CD4-positive, alpha-beta T cell (primary cell): ENCODE measurements at regions not wholly inside any gene's neighbourhood (a gene's known extent, or its start where the extent isn't known, plus 50 kb on each side); places are given as distances from the start of the nearest gene placed in this dataset.
"Not testable (repeated sequence)": the region's sequence is repeated elsewhere in the genome, so short reads cannot be mapped to it uniquely, and the experiment has no call there.

Experiments used
- ATAC-seq: fragments of 200-7000 bp; cut with Tn5 transposase; one replicate; pipeline ENCODE4 v1.10.0; 2022; ENCODE audit warnings: mild to moderate bottlenecking; ENCODE audit not compliant: poor library complexity
- CTCF ChIA-PET: fragments of 350-600 bp; sonication (Branson Sonifier 250); formaldehyde crosslinking; loops from one replicate; lab custom pipeline; 2021; ENCODE audit warnings: antibody characterized with exemption, inconsistent platforms; lab: Charles Lee
- POLR2A ChIA-PET: fragments of 350-600 bp; sonication (Branson Sonifier 250); formaldehyde crosslinking; loops from one replicate; lab custom pipeline; 2021; ENCODE audit warnings: antibody characterized with exemption, inconsistent platforms; lab: Charles Lee
- DNase-seq, 14 experiments: peaks; one replicate each; pipeline ENCODE4 v3.0.0-alpha.2; 2013 to 2020; ENCODE audit warnings: mixed read lengths in 2 of 14
- H3K27ac ChIP-seq, 2 donors: one replicate each; pipeline versions ENCODE4 v1.5.1 to v1.7.0; 2013; ENCODE audit warnings: low read length in 2 of 2, low read depth in 1 of 2, mild to moderate bottlenecking in 1 of 2
- H3K27me3 ChIP-seq, 2 experiments: 1 replicate in 1 of 2; 2 replicates in 1 of 2; pipeline versions ENCODE4 v1.6.1 to v1.7.0; 2013; ENCODE audit warnings: low read length in 2 of 2, control low read depth in 1 of 2, mild to moderate bottlenecking in 1 of 2, moderate library complexity in 1 of 2; ENCODE audit not compliant: insufficient read depth in 2 of 2, control insufficient read depth in 1 of 2
- H3K36me3 ChIP-seq: one replicate; pipeline ENCODE4 v1.6.1; 2013; ENCODE audit warnings: low read length, control low read depth; ENCODE audit not compliant: insufficient read depth
- H3K4me1 ChIP-seq: one replicate; pipeline ENCODE4 v1.6.1; 2013; ENCODE audit warnings: low read length, control low read depth; ENCODE audit not compliant: insufficient read depth
- H3K4me3 ChIP-seq: one replicate; pipeline ENCODE4 v1.5.1; 2013; ENCODE audit warnings: mild to moderate bottlenecking, low read length, moderate library complexity
- H3K9me3 ChIP-seq, 2 experiments: 1 replicate in 1 of 2; 2 replicates in 1 of 2; pipeline versions ENCODE4 v1.6.1 to v1.7.0; 2013; ENCODE audit warnings: low read length in 2 of 2, mild to moderate bottlenecking in 2 of 2, control low read depth in 1 of 2, moderate library complexity in 1 of 2; ENCODE audit not compliant: control insufficient read depth in 1 of 2, insufficient read depth in 1 of 2
- H3K27ac Mint-ChIP-seq: one replicate; pipeline ENCODE4 v1.8.0; 2020; ENCODE audit warnings: mixed read lengths
- H3K27me3 Mint-ChIP-seq: one replicate; pipeline ENCODE4 v1.8.0; 2021; ENCODE audit warnings: mixed read lengths
- H3K36me3 Mint-ChIP-seq: one replicate; pipeline ENCODE4 v1.8.0; 2021; ENCODE audit warnings: low read depth, mixed read lengths
- H3K4me1 Mint-ChIP-seq: one replicate; pipeline ENCODE4 v1.8.0; 2021; ENCODE audit warnings: low read depth, mixed read lengths
- H3K4me3 Mint-ChIP-seq: one replicate; pipeline ENCODE4 v1.8.0; 2020; ENCODE audit warnings: mild to moderate bottlenecking, mixed read lengths
- H3K9me3 Mint-ChIP-seq: one replicate; pipeline ENCODE4 v1.8.0; 2020; ENCODE audit warnings: mixed read lengths
- CTCF ChIP-seq: fragments of 200-600 bp; IDR thresholded peaks from one replicate; pipeline ENCODE4 v1.8.0; 2022; ENCODE audit warnings: antibody characterized with exemption, mild to moderate bottlenecking
- intact Hi-C, 2 experiments: fragments of 100-400 bp; cut with DNase I in 1 of 2; cut with micrococcal nuclease in 1 of 2; formaldehyde crosslinking; loops; one replicate each; pipeline versions ENCODE4 v1.15.1 to v1.9.0; 2023 to 2025; cut with DNase I, micrococcal nuclease

GRCh38 chr21:14040386-14040785, 170.4 kb downstream of the LIPI start:
- no peaks in the 10 kb centered on the region for H3K4me1 Mint-ChIP-seq
- TF ChIP-seq CTCF: no peak
- DNase-seq: no peak
- H3K4me3 Mint-ChIP-seq: no peak overlapping the region
- Histone ChIP-seq H3K27me3 (no peaks in the 10 kb centered on the region), H3K4me1 (no peaks in the 10 kb centered on the region), H3K4me3 (no peak overlapping the region), H3K27ac (no peak overlapping the region), H3K36me3 (no peaks in the 10 kb centered on the region), H3K9me3 (no peaks in the 10 kb centered on the region)
- CTCF ChIA-PET: no interaction called here
- no peaks in the 10 kb centered on the region for H3K9me3 Mint-ChIP-seq
- POLR2A ChIA-PET: no interaction called here
- intact Hi-C loops: no loop called here
- no peak for ATAC-seq
- H3K36me3 Mint-ChIP-seq: no peaks in the 10 kb centered on the region
- no peaks in the 10 kb centered on the region for H3K27me3 Mint-ChIP-seq
- H3K27ac Mint-ChIP-seq: no peak overlapping the region

- H3K27ac ChIP-seq, POLR2A ChIA-PET, H3K36me3 Mint-ChIP-seq, ATAC-seq, H3K27me3 ChIP-seq, H3K4me1 ChIP-seq, H3K4me3 ChIP-seq, H3K9me3 Mint-ChIP-seq, DNase-seq, H3K9me3 ChIP-seq, CTCF ChIA-PET, H3K36me3 ChIP-seq, H3K27me3 Mint-ChIP-seq: not testable (repeated sequence)
- H3K27ac Mint-ChIP-seq: peak overlapping the region; percentile 64
- intact Hi-C loops: loop anchor here in 1 of 2 experiments (5.0 kb wide), 1 partner anchor 189 kb away; the partner anchor contains the start of gene RBM11
- H3K4me1 Mint-ChIP-seq: peaks cover 14% of the 10 kb centered on the region
- H3K4me3 Mint-ChIP-seq: peak overlapping the region; percentile 71
Observed at GRCh38 chr21:14028619-14029018, 182.1 kb downstream of the LIPI start.

GRCh38 chr21:14027235-14027869, 183.4 kb downstream of the LIPI start:
- H3K9me3 ChIP-seq, H3K4me1 ChIP-seq, H3K9me3 Mint-ChIP-seq, CTCF ChIA-PET, H3K27me3 ChIP-seq, H3K36me3 ChIP-seq, H3K27ac ChIP-seq, H3K36me3 Mint-ChIP-seq, POLR2A ChIA-PET, H3K27me3 Mint-ChIP-seq: not testable (repeated sequence)
- peak overlapping the region; percentile 59 for H3K4me3 ChIP-seq
- ATAC-seq (peak; percentile 100), DNase-seq (peak; percentile 64 to 91 (median 80))
- intact Hi-C loops: loop anchor here in 1 of 2 experiments (5.0 kb wide), 1 partner anchor 190 kb away; the partner anchor contains the start of gene RBM11
- H3K27ac Mint-ChIP-seq: peak overlapping the region; percentile 64
- peak overlapping the region; percentile 88 for H3K4me3 Mint-ChIP-seq
- peaks cover 14% of the 10 kb centered on the region for H3K4me1 Mint-ChIP-seq

- H3K4me3 ChIP-seq, H3K9me3 ChIP-seq, H3K4me1 ChIP-seq, H3K4me3 Mint-ChIP-seq, H3K27me3 ChIP-seq, DNase-seq, POLR2A ChIA-PET, H3K4me1 Mint-ChIP-seq, intact Hi-C loops, H3K27me3 Mint-ChIP-seq, H3K27ac Mint-ChIP-seq, H3K36me3 ChIP-seq, CTCF ChIA-PET, H3K9me3 Mint-ChIP-seq, H3K27ac ChIP-seq, H3K36me3 Mint-ChIP-seq, ATAC-seq: not testable (repeated sequence)
Observed at GRCh38 chr21:14020108-14020507, 190.6 kb downstream of the LIPI start.

- intact Hi-C loops, H3K27me3 ChIP-seq, H3K9me3 Mint-ChIP-seq, H3K27me3 Mint-ChIP-seq, H3K27ac ChIP-seq, H3K9me3 ChIP-seq, H3K4me1 Mint-ChIP-seq, CTCF ChIA-PET, H3K4me3 ChIP-seq, H3K36me3 Mint-ChIP-seq, ATAC-seq, H3K36me3 ChIP-seq, H3K4me1 ChIP-seq, H3K27ac Mint-ChIP-seq, H3K4me3 Mint-ChIP-seq, DNase-seq, POLR2A ChIA-PET: not testable (repeated sequence)
Observed at GRCh38 chr21:14015841-14016240, 194.9 kb downstream of the LIPI start.

GRCh38 chr21:14013623-14014498, 196.9 kb downstream of the LIPI start:
- H3K36me3 Mint-ChIP-seq: not testable (repeated sequence)

More at GRCh38 chr21:14013623-14014498, 196.9 kb downstream of the LIPI start:
- H3K36me3 ChIP-seq, DNase-seq, H3K27me3 ChIP-seq, H3K4me1 Mint-ChIP-seq, intact Hi-C loops, H3K4me1 ChIP-seq, H3K27ac ChIP-seq, H3K4me3 ChIP-seq, CTCF ChIA-PET, POLR2A ChIA-PET, H3K9me3 Mint-ChIP-seq, H3K27ac Mint-ChIP-seq, H3K9me3 ChIP-seq, H3K27me3 Mint-ChIP-seq, H3K4me3 Mint-ChIP-seq, ATAC-seq: not testable (repeated sequence)
